ENCODE measurements at regions not wholly inside any gene's neighbourhood (a gene's known extent, or its start where the extent isn't known, plus 50 kb on each side); places are given as distances from the start of the nearest gene placed in this dataset.
"Not testable (repeated sequence)": the region's sequence is repeated elsewhere in the genome, so short reads cannot be mapped to it uniquely, and the experiment has no call there.

- no peak for DNase-seq
Measured at GRCh38 chr3:124627501-124627908, 102.7 kb upstream of the UMPS start.

- DNase-seq: no peak
Measured at GRCh38 chr3:124628863-124629262, 101.4 kb upstream of the UMPS start.

GRCh38 chr3:124629497-124629896 lies 100.8 kb upstream of the UMPS start:
- DNase-seq: no peak

- no peak for DNase-seq
Measured at GRCh38 chr3:124630960-124631359, 99.3 kb upstream of the UMPS start.

GRCh38 chr3:124631727-124632126 lies 98.5 kb upstream of the UMPS start:
- no peak for DNase-seq

GRCh38 chr3:124632566-124633140 lies 97.6 kb upstream of the UMPS start:
- DNase-seq: no peak

GRCh38 chr3:124633524-124633923 lies 96.7 kb upstream of the UMPS start:
- no peak for DNase-seq

- no peak for DNase-seq
Measured at GRCh38 chr3:124634210-124635168, 95.8 kb upstream of the UMPS start.

GRCh38 chr3:124635169-124635539 lies 95.1 kb upstream of the UMPS start:
- no peak for DNase-seq

- no peak for DNase-seq
Measured at GRCh38 chr3:124636101-124636862, 94.0 kb upstream of the UMPS start.

- DNase-seq: no peak
Measured at GRCh38 chr3:124636863-124637296, 93.4 kb upstream of the UMPS start.

- DNase-seq: no peak
Measured at GRCh38 chr3:124639406-124640237, 90.6 kb upstream of the UMPS start.

GRCh38 chr3:124640635-124641306 lies 89.5 kb upstream of the UMPS start:
- no peak for DNase-seq

- no peak for DNase-seq
Measured at GRCh38 chr3:124643453-124643852, 86.8 kb upstream of the UMPS start.

- DNase-seq: not testable (repeated sequence)
Measured at GRCh38 chr3:124646186-124646585, 84.1 kb upstream of the UMPS start.

GRCh38 chr3:124648551-124648950 lies 81.7 kb upstream of the UMPS start:
- no peak for DNase-seq

- DNase-seq: no peak
Measured at GRCh38 chr3:124650798-124651197, 79.5 kb upstream of the UMPS start.

GRCh38 chr3:124651416-124651815 lies 78.8 kb upstream of the UMPS start:
- not testable (repeated sequence) for DNase-seq

- no peak for DNase-seq
Measured at GRCh38 chr3:124652009-124652408, 78.2 kb upstream of the UMPS start.

- no peak for DNase-seq
Measured at GRCh38 chr3:124653071-124653796, 77.0 kb upstream of the UMPS start.

GRCh38 chr3:124653797-124654469 lies 76.3 kb upstream of the UMPS start:
- no peak for DNase-seq

All from activated CD4-positive, CD25-positive, alpha-beta regulatory T cell treated with anti-CD3 and anti-CD28 coated beads, Interleukin-2, amount 50 U/mL, for 72 hours (primary cell).